GM04504 (cell line): ENCODE measurements at regions not wholly inside any gene's neighbourhood (a gene's known extent, or its start where the extent isn't known, plus 50 kb on each side); places are given as distances from the start of the nearest gene placed in this dataset.
"Not testable (repeated sequence)": the region's sequence is repeated elsewhere in the genome, so short reads cannot be mapped to it uniquely, and the experiment has no call there.

Experiments used
- DNase-seq: peaks from one replicate; pipeline ENCODE4 v3.0.0-alpha.2; 2012; ENCODE audit warnings: low read depth

- DNase-seq: no peak
These were observed 280.1 kb downstream of the PTH2R start for GRCh38 chr2:208686665-208687064.

- not testable (repeated sequence) for DNase-seq
These were observed 281.1 kb downstream of the PTH2R start for GRCh38 chr2:208687720-208688119.

- DNase-seq: no peak
These were observed 291.5 kb downstream of the PTH2R start for GRCh38 chr2:208698114-208698513.

DNA sequence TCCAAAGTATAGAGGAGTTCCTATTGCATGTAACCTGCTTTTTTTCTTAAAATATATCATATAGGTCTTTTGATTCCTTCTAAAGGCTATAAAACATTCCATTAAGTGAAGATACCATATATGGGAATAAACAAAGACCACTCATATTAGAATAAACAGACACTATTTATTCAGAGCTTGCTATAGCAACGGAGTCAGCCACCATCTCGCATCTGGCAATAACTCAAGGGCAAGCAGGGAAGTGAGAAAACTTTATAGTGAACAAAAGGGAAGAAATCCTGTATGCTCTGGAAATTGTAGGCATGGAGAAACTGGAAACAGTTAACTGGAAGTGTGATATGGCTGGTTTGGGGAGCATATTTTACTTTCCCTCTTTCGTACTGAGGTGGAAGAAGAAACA lies 301.9 kb downstream of the PTH2R start:
- no peak for DNase-seq

- DNase-seq: no peak
These were observed 305.0 kb downstream of the PTH2R start for GRCh38 chr2:208711598-208711997.

DNA sequence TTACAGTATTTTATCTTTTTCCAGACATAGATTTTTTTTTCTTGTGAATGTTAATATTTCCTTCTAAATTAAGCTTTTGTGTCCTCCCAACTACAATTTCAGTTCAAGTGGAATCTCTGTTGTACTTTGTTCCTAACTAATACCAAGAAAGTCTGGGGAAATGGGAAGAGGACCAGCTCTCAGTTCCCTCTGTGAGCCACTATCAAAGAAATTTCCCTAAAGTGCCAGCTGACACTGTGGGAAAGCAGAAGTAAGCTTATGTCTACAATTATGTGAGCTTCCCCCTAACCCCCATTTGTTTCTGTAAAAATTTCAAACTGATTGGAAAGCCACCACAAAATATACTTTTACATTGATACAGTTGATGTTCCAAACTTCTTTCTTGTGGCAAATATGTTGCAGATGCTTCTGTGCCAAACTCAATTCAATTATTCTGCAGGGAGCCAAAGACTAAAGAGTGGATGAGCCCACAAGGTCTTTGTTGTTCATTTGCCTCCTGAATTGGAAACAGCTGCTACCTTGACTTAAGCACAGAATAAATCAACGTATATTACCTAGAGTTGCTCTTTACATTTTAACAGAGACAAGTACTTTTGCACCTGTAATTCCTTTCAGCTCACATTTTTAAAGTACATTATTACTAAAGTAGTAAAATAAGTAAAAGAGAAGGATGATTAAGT lies 306.6 kb downstream of the PTH2R start:
- no peak for DNase-seq

DNA sequence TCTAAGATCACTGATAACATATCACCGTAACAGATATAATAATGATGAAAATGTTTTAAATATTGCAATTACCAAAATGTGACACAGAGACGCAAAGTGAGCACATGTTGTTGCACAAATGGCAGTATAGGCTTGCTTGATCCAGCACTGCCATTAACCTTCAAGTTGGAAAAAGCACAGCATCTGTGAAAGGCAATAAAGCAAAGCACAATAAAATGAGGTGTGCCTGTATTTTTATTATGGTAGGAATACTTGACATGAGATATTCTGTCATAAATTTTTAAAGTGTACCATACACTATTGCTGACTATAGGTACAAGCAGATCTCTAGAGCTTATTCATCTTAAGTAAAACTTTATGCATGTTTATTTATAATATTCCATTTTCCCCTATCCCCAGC lies 312.2 kb downstream of the PTH2R start:
- no peak for DNase-seq

- DNase-seq: no peak
These were observed 316.1 kb downstream of the PTH2R start for GRCh38 chr2:208722731-208723130.

- DNase-seq: no peak
These were observed 318.7 kb downstream of the PTH2R start for GRCh38 chr2:208725280-208725679.

- no peak for DNase-seq
These were observed 319.6 kb downstream of the PTH2R start for GRCh38 chr2:208726242-208726641.

DNA sequence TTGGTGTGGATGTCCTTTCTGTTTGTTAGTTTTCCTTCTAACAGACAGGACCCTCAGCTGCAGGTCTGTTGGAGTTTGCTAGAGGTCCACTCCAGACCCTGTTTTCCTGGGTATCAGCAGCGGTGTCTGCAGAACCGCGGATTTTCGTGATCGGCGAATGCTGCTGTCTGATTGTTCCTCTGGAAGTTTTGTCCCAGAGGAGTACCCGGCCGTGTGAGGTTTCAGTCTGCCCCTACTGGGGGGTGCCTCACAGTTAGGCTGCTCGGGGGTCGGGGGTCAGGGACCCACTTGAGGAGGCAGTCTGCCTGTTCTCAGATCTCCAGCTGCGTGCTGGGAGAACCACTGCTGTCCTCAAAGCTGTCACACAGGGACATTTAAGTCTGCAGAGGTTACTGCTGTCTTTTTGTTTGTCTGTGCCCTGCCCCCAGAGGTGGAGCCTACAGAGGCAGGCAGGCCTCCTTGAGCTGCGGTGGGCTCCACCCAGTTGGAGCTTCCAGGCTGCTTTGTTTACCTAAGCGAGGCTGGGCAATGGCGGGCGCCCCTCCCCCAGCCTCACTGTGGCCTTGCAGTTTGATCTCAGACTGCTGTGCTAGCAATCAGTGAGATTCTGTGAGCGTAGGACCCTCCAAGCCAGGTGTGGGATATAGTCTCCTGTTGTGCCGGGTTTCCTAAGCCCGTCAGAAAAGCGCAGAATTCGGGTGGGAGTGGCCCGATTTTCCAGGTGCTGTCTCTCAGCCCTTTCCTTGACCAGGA lies 345.2 kb downstream of the PTH2R start:
- DNase-seq: not testable (repeated sequence)

- DNase-seq: no peak
These were observed 350.8 kb downstream of the PTH2R start for GRCh38 chr2:208757364-208757763.

DNA sequence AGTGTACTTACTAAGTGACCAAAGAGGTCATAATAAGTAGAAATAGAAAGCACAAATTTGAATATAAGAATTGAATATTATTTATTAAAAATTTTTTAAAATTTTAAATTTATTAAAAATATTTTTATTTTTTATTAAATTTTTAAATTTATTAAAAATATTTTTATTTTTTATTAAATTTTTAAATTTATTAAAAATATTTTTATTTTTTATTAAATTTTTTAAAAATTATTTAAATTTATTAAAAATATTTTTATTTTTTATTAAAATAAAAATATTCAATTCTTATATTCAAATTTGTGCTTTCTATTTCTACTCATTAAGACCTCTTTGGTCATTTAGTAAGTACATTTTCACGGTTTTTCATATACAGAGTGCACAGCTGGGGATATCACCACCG lies 366.5 kb downstream of the PTH2R start:
- not testable (repeated sequence) for DNase-seq

DNA sequence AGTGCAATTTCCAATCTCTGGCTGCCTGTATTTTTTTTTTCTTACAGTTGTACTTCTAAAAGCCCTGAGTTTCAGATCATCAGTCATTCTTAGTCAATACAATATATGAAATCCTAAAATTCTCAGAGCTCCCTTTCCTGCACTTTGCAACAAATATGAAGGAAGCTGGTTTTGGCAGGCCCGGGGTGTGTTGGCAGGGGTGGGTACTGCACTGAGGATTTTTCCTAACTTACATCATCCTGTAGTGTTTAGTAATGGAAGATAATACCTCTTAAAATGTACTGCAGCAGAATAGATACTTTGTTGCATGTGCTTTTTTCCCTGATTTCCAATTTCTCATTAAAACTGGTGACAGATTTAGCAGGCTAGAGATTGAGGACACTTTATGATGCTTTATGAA lies 374.6 kb downstream of the PTH2R start:
- DNase-seq: no peak

DNA sequence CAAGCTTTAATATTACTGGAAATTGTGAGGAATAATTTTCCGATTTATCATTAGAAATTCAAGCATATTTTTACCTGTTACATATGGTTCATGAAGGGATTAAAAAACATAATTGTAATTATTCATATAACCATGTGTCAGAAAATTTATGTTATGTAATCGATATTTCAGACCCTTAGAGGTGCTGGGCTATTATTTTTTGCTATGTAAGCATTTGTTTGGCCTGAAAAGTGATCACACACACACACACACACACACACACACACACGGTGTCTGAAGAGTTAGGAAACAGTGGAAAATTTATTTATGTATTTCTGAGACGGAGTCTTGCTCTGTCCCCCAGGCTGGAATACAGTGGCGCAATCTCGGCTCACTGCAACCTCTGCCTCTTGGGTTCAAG lies 375.5 kb downstream of the PTH2R start:
- no peak for DNase-seq

DNA sequence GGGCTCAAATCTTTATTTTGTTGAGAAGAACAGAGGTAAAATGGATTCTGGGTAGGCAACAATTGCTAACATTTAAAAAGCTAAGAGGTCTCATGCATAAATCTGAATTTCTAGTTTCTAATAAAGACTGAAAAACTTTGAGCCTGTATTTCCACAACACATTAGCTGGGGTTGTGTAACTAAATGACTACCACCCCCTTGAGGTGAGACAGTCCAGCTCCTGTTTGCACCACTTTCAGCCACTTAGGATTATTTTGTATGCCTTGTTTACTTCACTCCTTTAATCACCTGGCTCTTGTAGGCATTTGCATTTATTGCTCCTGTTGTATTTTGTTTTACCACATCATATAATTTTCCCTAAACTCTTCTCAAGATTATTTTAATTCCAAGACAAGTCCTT lies 376.6 kb downstream of the PTH2R start:
- no peak for DNase-seq

DNA sequence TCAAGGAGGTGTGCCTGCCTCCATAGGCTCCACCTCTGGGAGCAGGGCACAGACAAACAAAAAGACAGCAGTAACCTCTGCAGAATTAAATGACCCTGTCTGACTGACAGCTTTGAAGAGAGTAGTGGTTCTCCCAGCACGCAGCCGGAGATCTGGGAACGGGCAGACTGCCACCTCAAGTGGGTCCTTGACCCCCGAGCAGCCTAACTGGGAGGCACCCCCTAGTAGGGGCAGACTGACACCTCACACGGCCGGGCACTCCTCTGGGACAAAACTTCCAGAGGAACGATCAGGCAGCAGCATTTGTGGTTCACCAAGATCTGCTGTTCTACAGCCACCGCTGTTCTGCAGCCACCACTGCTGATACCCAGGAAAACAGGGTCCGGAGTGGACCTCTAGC lies 378.2 kb downstream of the PTH2R start:
- not testable (repeated sequence) for DNase-seq

DNA sequence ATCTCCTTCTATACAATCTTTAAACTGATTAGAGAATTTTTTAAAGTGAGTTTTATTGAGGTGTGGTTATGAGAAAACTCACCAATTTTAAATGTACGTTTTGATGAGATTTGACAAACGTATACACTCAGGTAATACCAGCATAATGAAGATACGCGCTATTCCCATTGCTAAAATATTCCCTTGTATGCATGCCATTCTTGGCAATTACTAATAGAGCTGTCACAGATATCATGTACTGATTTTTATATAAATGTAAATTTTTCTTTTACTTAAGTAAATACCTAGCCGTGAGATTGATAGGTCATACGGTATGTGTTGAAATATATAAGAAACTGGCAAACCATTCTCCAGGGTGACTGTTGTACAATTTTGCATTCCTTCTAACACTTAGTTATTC lies 384.7 kb downstream of the PTH2R start:
- DNase-seq: no peak

DNA sequence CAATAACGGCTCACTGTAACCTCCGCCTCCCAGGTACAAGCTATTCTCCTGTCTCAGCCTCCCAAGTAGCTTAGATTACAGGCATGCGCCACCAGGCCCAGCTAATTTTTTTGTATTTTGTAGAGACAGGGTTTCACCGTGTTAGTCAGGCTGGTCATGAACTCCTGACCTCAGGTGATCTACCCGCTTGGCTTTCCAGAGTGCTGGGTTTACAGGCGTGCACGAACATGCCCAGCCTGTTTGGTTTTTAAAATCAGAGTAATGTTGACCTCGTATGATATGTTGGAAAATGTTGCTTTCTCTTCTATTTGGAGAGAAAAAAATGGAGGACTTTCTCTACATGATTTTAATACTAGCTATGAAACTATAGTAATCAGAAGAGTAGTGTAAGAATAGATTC lies 386.2 kb downstream of the PTH2R start:
- no peak for DNase-seq

DNA sequence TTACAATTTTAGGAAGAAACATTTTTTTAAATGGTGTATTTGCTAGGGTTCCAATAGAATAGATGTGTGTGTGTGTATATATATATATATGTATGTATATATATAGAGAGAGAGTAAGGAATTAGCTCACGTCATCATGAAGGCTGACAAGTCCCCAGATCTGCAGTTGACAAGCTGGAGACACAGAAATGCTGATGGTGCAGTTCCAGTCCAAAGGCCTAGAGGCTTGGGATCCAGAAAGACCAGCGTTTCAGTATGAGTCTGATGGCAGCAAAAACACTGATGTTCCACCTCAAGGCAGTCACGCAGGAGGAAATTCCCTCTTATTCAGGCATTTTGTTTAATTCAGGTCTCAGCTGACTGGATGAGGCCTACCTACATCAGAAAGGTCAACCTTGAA lies 386.8 kb downstream of the PTH2R start:
- no peak for DNase-seq

DNA sequence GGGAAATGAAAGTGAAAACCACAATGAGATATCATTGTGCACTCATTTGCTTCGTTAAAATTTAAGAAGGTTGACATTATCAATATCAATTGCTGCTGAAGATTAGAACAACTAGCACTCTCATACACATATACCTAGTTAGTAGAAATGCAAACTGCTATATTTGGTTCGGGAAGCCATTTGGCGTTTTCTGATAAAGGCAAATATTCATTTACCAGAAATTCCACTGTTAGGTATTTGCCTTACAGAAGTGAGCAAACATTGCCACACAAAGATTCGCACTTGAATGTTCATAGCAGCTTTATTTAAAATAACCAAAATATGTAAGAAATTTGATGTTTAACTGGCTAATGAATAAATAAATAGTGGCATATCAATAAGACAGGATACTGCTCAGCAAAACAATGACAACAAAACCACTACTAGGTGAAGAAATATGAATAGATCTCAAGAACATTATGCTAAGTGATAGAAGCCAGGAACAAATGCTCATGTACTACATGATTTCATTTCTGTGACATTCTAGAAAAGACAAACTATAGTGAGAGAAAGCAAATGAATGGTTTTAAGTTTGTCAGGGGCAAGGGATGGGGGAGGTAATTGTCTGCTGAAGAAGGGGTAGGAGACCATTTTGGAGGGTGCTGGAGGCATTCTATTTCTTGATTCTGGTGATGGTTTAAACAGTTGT lies 387.8 kb downstream of the PTH2R start:
- DNase-seq: no peak

DNA sequence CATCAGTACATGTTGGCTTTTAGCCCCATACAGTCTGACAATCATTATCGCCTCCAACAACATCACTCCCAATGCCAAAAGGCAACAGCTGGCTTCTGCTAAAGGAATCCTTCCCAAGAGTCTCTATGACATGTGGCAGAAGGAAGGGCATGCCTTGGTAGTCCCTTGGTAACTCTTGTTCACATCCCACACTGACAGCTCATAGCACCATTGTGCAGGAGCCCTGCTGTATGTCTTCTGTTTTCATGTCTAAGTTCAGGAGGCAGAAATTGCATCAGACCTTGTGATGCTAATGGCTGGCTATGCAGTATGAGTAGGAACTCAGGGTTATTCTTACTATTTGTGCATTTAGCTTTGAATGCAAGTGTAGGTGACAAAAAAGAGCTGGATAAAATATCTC lies 392.1 kb downstream of the PTH2R start:
- DNase-seq: no peak

- DNase-seq: no peak
These were observed 392.8 kb downstream of the PTH2R start for GRCh38 chr2:208799397-208799796.
